Kidney (tissue), 13 donors: ENCODE measurements at regions not wholly inside any gene's neighbourhood (a gene's known extent, or its start where the extent isn't known, plus 50 kb on each side); places are given as distances from the start of the nearest gene placed in this dataset.

Source experiments
- DNase-seq, 5 donors: peaks; one replicate each; pipeline ENCODE4 v3.0.0-alpha.2; 2013 to 2020
- FAIRE-seq: peaks from 2 replicates; lab custom pipeline; 2012; peaks lifted over from hg19 to GRCh38; lab: Jason Lieb, UNC
- H3K27ac ChIP-seq, 2 donors: one replicate each; pipeline ENCODE4 v1.7.0; 2013; ENCODE audit warnings: low read depth in 2 of 2, low read length in 2 of 2, inconsistent platforms in 1 of 2
- H3K27me3 ChIP-seq: one replicate; pipeline ENCODE4 v1.7.1; 2013; ENCODE audit warnings: low read length, inconsistent platforms; ENCODE audit not compliant: control insufficient read depth, insufficient read depth
- H3K36me3 ChIP-seq, 3 donors: one replicate each; pipeline versions ENCODE4 v1.7.0 to v1.7.1; 2013; ENCODE audit warnings: low read length in 3 of 3, control low read depth in 1 of 3, inconsistent platforms in 1 of 3; ENCODE audit not compliant: insufficient read depth in 3 of 3, control insufficient read depth in 2 of 3
- H3K4me1 ChIP-seq, 3 donors: one replicate each; pipeline versions ENCODE4 v1.7.0 to v1.7.1; 2013; ENCODE audit warnings: low read length in 3 of 3, inconsistent platforms in 1 of 3, low read depth in 1 of 3; ENCODE audit not compliant: control insufficient read depth in 2 of 3, insufficient read depth in 2 of 3
- H3K4me3 ChIP-seq, 3 donors: one replicate each; pipeline versions ENCODE4 v1.7.0 to v1.8.1; 2013; ENCODE audit warnings: low read length in 3 of 3, control low read depth in 1 of 3, inconsistent platforms in 1 of 3
- H3K9ac ChIP-seq, 3 donors: one replicate each; pipeline versions ENCODE4 v1.7.0 to v1.7.1; 2013; ENCODE audit warnings: low read length in 3 of 3, control low read depth in 1 of 3, inconsistent platforms in 1 of 3
- H3K9me3 ChIP-seq, 3 donors: one replicate each; pipeline versions ENCODE4 v1.7.0 to v1.7.1; 2013; ENCODE audit warnings: low read length in 3 of 3, control low read depth in 1 of 3, inconsistent platforms in 1 of 3; ENCODE audit not compliant: control insufficient read depth in 2 of 3, insufficient read depth in 1 of 3
- intact Hi-C: fragments of 100-400 bp; cut with DNase I; formaldehyde crosslinking; loops from one replicate; pipeline ENCODE4 v1.11.1; 2022
- TF ChIP-seq, protein P1 (sequence below): IDR thresholded peaks from 3 replicates; pipeline ENCODE4 v1.5.1; 2012; ENCODE audit warnings: mild to moderate bottlenecking, moderate library complexity, borderline replicate concordance; ENCODE audit not compliant: insufficient read depth; ENCODE audit errors: extremely low read depth
- donor health status: control.
- donor health status: control.
- donor health status: control.
- donor health status: control.
- donor health status: control.
- donor health status: DM: yes; HTN: yes; CAD: no.
- donor health status: Normal renal cell carcinoma (clear cell type).

DNA sequence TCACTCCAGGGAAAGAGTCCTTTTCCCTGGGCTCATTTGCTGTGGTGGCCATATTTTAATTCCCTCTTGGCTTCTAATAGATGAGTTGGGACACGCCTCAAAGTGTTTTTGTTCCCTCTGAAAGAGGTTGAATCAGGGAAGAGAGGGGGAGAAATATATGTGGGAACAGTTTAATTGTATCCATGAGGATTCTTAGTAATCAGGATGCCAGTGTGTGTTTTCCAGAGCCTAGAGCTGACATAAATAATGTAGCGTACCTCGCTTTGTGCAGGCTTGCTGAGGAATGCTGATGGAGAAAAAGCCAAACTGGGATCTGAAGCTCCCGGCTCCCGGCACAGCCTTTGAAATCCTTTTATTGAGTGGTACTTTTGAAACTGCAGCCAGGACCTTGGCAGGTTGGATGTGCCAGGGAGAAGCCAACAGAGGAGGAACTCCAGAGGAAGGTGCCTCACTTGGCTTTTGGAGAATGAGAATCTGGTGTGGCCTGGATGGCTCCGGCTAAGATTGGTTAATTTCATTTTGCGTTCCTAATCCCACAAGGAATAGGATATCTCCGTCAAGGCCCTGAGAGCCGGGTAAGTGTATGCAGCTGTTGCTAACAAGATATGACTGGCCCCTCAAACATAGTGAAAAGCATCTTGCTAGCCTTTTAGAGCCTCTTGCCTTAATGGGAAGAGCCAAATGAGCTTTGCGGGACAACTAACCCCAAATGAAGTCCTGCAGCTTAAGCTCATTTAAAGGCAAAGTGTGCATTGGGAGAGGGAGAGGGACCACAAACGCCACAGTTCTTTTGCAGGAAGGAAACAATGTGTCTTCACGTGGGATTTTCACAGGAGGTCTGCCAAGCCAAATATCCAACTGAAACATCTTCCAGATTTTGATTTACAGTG lies 471.1 kb upstream of the WWC1 start:
- no peak for FAIRE-seq
- Histone ChIP-seq H3K27ac (no peak overlapping the region), H3K36me3 (no peaks in the 10 kb centered on the region), H3K27me3 (no peaks in the 10 kb centered on the region), H3K4me1 (no peaks in the 10 kb centered on the region), H3K4me3 (no peak overlapping the region), H3K9ac (no peak overlapping the region), H3K9me3 (no peaks in the 10 kb centered on the region)
- intact Hi-C loops = no loop called here
- peak in 3 of 5 donors; percentile 15 to 53 (median 38) for DNase-seq
- TF ChIP-seq, protein P1, sequence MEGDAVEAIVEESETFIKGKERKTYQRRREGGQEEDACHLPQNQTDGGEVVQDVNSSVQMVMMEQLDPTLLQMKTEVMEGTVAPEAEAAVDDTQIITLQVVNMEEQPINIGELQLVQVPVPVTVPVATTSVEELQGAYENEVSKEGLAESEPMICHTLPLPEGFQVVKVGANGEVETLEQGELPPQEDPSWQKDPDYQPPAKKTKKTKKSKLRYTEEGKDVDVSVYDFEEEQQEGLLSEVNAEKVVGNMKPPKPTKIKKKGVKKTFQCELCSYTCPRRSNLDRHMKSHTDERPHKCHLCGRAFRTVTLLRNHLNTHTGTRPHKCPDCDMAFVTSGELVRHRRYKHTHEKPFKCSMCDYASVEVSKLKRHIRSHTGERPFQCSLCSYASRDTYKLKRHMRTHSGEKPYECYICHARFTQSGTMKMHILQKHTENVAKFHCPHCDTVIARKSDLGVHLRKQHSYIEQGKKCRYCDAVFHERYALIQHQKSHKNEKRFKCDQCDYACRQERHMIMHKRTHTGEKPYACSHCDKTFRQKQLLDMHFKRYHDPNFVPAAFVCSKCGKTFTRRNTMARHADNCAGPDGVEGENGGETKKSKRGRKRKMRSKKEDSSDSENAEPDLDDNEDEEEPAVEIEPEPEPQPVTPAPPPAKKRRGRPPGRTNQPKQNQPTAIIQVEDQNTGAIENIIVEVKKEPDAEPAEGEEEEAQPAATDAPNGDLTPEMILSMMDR = no peak

DNA sequence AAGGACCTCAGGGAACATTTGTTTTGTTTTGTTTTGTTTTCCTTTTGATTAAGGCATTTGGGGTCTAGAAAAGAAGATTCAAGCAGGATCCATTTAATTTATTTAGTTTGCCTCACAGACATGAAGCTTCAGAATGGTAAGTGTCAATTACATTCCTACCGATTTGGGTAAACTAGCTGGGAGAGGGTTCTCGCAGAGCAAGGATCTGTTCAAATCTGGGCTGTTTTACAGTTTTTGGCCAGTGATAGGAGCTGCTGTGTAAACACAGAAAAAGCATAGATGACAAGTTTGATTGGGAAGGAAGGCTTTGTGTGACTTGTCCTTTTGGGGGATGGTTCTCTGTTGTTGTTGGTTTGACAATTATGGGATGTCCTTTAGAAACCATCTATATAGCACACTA lies 470.3 kb upstream of the WWC1 start:
- Histone ChIP-seq H3K36me3 (no peaks in the 10 kb centered on the region), H3K27me3 (no peaks in the 10 kb centered on the region), H3K9ac (no peak overlapping the region), H3K4me1 (no peaks in the 10 kb centered on the region), H3K27ac (no peak overlapping the region), H3K4me3 (no peak overlapping the region), H3K9me3 (no peaks in the 10 kb centered on the region)
- DNase-seq (peak in 2 of 5 donors; percentile 30 to 43), FAIRE-seq (no peak)
- TF ChIP-seq, protein P1 = no peak
- intact Hi-C loops = no loop called here

DNA sequence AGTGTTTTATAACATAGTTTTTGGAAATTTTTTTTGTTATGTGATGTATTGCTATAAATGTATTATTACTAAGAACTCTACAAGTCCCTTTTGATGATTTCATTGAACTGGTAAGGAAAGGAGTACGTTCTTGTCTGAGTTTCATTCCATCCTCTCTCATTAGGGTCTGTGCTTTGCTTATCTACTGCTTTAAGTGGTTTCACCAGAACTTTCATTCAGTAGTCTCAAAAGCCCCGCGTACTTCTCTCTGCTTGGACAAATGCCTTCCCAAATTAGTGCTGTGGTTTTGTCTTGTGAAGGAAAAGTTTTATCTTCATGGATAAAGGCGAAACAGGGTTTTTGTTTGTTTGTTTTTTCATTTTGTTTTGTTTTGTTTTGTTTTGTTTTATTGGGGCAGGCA lies 469.8 kb upstream of the WWC1 start:
- Histone ChIP-seq H3K4me3 (no peak overlapping the region), H3K4me1 (no peaks in the 10 kb centered on the region), H3K36me3 (no peaks in the 10 kb centered on the region), H3K27ac (no peak overlapping the region), H3K9me3 (no peaks in the 10 kb centered on the region), H3K9ac (no peak overlapping the region), H3K27me3 (no peaks in the 10 kb centered on the region)
- intact Hi-C loops = no loop called here
- FAIRE-seq (no peak), DNase-seq (peak in 1 of 5 donors; percentile 35)
- TF ChIP-seq, protein P1 = no peak
